ENCODE measurements at regions not wholly inside any gene's neighbourhood (a gene's known extent, or its start where the extent isn't known, plus 50 kb on each side); places are given as distances from the start of the nearest gene placed in this dataset.
"Not testable (repeated sequence)": the region's sequence is repeated elsewhere in the genome, so short reads cannot be mapped to it uniquely, and the experiment has no call there.

DNA sequence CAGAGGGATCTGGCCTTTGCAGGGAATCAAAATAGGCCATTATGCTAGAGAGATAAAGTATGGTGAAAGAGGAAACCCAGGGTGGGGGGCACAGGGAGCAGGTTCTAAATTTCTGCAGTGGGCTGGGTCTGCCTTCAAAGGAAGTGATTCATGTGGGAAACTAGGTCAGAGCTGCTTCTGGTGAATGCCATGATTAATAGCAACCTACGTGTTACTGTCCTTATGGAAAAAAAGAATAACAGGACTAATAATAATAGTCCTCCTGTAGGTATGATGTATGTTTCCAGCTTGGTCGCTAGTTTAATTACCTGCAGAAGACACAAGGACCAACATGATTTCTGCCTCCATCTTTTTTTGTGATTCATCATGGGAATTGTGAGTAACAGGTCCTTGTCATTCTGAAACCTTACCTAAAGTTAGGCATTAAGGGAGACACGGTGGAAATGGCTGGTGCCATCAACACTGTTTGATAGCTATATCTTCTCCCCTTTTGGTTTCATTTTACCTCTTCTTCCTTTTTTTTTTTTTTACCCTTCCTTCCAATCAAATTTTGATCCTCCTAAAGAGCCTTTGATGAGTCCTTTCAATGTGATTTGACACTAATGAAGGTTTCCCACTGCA, 180.4 kb downstream of the CPEB2 start:
- FAIRE-seq (no peak), DNase-seq (ENCODE audit: insufficient read length, low spot score) (no peak)
- TF ChIP-seq POLR2A (IDR thresholded peaks at IDR 0.05; ENCODE audit: low read depth, low read length): no peak

DNA sequence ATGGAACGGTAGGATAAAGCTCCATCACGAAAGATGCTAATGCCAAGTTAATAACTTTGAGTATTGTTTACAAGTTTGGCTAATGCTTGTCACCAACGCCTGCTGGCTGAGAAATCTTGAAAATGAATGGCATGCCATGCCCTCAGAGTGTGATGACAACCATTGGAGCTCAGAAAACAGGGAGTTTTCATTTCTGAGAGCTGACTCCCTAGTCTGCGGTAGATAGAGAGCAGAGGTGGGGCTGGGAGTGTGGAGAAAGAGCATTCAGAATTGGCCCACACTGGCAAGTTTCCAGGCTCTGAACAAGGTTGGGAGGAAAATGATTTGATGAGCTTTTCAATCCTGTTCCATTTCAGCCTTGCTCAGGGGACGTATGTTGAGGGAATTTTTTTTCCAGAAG, 183.9 kb downstream of the CPEB2 start:
- DNase-seq (ENCODE audit: insufficient read length, low spot score): no peak
- TF ChIP-seq POLR2A (IDR thresholded peaks at IDR 0.05; ENCODE audit: low read depth, low read length): no peak
- no peak for FAIRE-seq

DNA sequence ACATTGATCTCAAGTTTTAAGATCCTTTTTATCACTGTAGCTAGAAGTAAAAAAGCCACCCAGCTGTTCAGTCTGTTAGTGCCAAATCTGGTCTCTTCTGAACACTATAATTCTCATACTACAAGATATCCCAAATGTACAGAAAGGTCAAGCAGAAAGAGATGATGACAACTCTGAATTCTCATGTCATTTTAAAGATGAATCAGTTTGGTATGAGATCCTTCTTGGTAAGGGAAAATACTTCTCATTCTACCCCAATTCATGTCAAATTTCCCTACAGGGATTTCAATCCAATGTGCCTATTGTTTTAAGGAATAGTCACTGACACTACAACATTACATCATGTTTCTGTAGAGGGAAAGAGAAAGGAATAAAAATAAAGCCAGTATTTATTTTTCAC, 184.5 kb downstream of the CPEB2 start:
- no peak for FAIRE-seq
- TF ChIP-seq POLR2A (IDR thresholded peaks at IDR 0.05; ENCODE audit: low read depth, low read length): no peak

DNA sequence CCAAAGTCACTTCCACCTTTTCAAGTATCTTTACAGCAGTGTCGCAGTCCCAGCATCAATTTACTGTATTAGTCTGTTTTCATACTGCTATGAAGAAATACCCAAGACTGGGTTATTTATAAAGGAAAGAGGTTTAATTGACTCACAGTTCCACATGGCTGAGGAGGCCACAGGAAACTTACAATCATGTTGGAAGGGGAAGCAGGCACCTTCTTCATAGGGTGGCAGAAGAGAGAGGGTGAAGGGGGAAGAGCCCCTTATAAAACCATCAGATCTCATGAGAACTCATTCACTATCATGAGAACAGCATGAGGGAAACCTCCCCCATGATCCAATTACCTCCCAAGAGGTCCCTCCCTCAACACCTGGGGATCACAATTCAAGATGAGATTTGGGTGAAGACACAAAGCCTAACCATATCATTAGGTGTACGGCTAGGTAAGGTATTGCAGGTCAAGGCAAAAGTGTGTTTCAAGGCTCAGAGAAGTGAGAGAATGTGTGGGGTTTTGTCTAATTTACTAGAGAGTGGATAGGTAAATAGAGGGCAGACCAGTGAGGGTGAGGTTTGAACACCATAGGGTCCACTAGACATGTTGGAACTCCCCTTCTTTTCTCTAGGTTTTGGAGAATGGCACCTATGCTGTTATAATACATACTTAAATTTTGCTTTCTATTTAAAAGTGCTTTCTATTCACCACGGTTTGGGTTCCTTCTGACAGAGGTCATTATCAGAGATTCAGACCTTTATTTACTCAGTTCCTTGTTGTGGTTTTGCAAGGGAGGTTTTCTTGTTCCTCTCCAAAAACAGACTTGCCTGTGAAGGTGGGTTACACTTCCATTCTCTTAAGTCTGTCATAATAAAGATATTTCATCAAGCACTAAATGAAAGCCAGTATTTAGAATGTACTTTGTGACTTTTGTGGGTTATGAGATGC, 186.6 kb downstream of the CPEB2 start:
- no peak for TF ChIP-seq POLR2A (IDR thresholded peaks at IDR 0.05; ENCODE audit: low read depth, low read length)
- DNase-seq (ENCODE audit: insufficient read length, low spot score) (no peak), FAIRE-seq (no peak)

More for the DNA sequence above, 184.5 kb downstream of the CPEB2 start:
- no peak for DNase-seq (ENCODE audit: insufficient read length, low spot score)

DNA sequence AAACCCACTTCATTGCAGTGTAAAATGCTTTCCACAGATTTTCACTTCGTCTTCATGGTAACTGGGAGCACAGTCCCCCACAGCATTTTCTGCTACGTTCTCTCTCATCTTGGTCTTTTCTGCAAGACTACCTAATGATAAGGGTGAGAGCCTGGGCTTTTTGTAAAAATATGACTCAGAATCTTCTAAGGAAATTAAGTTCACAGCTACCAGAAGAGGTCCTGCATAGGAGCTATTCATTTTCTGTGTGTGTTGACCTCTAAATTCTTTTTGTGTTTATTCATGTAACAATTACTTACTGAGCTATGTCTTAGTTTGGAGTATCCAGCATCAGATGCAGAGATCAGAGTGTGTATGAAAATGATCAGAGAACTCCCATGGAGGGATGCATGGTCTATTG, 192.2 kb downstream of the CPEB2 start:
- no peak for TF ChIP-seq POLR2A (IDR thresholded peaks at IDR 0.05; ENCODE audit: low read depth, low read length)
- DNase-seq (ENCODE audit: insufficient read length, low spot score) (no peak), FAIRE-seq (no peak)

DNA sequence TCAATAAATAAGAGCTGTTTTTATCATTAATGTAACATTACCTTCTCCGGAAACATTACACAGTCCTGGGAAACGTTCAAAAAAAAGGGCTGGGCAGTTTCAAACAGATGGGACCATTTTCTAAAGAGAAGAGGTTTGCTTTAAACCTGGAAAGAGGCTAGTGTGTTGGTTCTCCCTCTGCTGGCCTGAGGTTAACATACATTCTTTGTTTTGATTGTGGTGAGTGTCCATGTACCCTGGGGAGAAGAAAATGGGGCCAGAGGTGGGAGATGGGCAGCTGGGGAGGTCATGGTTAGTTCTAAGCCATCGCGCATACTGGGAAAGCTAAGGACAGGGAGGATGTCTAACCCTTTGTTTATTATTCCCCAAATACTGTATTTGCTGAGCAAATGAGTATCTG, 194.7 kb downstream of the CPEB2 start:
- FAIRE-seq: no peak
- TF ChIP-seq POLR2A (IDR thresholded peaks at IDR 0.05; ENCODE audit: low read depth, low read length): no peak
- no peak for DNase-seq (ENCODE audit: insufficient read length, low spot score)

DNA sequence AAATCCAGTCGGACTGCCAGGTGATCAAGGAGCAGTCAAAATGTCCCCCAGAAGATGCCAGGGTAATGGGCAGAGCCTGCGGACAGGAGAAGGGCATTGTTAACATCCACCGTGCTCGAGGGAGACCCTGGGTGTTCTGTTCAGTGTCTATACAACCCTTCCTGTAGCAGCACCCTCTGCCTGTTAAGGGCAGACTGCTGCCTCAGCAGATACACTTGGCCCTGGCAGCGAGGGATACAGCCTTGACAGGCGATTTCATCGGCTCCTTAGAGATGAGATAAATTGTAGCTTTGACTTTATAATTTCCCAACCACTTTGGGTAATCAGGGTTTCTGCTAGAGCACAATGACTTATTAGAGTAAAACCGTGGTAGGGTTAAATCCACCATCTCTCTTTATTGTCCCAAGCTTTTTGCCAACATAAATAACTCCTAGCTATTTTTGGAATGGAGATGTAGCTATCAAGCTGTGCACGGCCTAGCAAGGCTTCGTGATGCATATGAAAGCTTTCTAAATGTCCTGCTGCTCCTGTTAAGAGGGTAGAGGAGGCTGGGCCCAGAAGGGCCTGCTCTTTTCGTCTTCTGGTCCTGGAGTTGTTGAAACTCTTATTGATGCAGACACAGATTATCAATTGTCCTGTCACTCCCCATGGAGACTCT, 195.9 kb downstream of the CPEB2 start:
- no peak for TF ChIP-seq POLR2A (IDR thresholded peaks at IDR 0.05; ENCODE audit: low read depth, low read length)
- no peak for DNase-seq (ENCODE audit: insufficient read length, low spot score)
- FAIRE-seq: no peak

DNA sequence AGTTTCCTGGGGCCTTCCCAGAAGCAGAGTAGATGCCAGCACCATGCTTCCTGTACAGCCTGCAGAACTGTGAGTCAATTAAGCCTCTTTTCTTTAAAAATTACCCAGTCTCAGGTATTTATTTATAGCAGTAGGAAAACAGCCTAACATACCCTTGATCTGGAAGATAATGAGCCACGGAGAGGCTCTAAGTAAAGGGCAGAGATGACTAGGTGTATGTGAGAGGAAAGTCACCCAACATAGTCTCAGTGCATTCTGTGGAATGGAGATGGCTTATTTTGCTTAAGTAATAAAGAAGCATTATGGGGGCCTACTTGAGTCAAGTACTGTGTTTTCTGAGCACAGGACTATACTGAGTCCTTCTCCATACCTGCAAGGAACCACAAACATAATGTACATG, 199.5 kb downstream of the CPEB2 start:
- no peak for TF ChIP-seq POLR2A (IDR thresholded peaks at IDR 0.05; ENCODE audit: low read depth, low read length)
- no peak for DNase-seq (ENCODE audit: insufficient read length, low spot score)
- no peak for FAIRE-seq

DNA sequence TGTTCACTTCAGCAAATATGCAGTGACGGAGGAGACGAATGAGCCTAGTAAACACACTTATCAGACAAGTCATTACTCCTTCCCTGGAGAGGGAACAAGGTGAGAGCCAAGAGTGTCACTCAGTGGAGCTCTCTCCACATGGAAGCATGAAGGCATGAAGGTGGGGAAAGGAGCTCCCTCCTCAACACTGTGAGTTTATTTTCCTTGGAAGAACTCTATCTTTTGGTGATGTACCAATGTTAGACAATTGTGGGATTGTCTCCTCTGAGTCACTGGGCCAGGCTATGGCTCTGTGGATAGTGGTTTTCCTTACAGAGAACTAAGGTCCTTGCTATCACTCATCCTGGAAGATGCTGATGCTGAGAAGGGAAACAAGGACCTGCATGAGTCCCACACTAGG, 200.2 kb downstream of the CPEB2 start:
- FAIRE-seq (no peak), DNase-seq (ENCODE audit: insufficient read length, low spot score) (no peak)
- no peak for TF ChIP-seq POLR2A (IDR thresholded peaks at IDR 0.05; ENCODE audit: low read depth, low read length)

DNA sequence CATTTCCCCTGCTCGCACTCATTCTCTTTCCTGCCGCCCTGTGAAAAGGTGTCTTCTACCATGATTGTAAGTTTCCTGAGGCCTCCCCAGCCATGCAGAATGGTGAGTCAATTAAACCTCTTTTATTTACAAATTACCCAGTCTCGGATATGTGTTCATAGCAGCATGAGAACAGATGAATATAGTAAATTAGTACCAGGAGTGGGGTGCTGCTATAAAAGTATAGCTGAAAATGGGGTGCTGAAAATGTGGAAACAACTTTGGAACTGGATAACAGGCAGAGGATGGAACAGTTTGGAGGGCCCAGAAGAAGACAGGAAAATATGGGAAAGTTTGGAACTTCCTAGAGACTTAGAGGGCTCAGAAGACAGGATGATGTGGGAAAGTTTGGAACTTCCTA, 204.2 kb downstream of the CPEB2 start:
- not testable (repeated sequence) for FAIRE-seq

DNA sequence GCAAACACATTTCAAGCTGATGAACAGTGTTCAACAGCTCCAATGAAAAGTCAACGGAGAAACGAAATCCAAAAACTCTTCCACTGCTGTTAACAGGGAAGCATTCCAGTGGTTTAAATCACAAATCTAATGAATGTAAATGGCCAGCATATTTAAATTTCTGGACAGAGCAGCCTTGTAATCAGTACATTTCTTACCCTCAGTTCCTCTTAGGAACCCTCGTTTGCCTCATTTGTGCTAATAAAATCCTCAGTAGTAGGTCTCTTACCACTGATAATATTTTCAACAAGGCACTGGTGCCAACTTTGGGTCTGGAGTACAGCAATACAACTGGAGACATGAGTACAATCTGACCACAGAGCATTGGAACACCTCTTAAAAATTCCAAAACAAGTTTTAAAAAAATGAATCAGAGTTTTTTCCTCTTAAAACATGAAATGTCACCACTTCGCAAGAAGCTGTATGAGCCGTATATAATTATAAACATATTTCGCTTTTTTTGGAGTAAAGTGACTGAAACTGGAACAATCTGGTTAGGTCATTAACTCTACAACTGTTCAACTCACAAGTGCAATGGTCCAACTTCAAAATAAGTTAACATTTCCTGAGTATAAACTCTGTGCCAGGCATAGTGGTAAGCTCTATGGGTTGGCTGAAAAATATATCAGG, 211.2 kb downstream of the CPEB2 start:
- no peak for TF ChIP-seq POLR2A (IDR thresholded peaks at IDR 0.05; ENCODE audit: low read depth, low read length)
- FAIRE-seq (no peak), DNase-seq (ENCODE audit: insufficient read length, low spot score) (no peak)

More for the DNA sequence above, 204.2 kb downstream of the CPEB2 start:
- not testable (repeated sequence) for DNase-seq (ENCODE audit: insufficient read length, low spot score)

DNA sequence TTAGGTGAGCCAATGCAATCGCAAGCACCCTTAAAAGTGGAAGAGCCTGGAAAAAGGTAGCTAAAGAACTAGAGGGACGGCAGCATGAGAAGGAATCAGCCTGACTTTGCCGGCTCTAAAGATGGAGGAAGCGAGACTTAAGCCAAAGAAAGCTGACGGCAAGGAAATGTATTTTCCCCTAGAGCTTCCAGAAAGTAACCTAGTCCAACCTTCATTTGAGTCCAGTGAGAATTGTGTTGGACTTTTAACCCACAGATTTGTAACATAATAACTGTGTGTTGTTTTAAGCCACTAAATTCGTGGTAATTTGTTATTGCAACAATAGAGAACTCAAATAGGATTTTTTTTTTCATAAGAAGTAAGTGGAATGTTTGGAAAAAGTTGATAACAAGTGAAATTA, 212.7 kb upstream of the C1QTNF7 start:
- no peak for TF ChIP-seq POLR2A (IDR thresholded peaks at IDR 0.05; ENCODE audit: low read depth, low read length)
- no peak for FAIRE-seq
- DNase-seq (ENCODE audit: insufficient read length, low spot score): no peak

DNA sequence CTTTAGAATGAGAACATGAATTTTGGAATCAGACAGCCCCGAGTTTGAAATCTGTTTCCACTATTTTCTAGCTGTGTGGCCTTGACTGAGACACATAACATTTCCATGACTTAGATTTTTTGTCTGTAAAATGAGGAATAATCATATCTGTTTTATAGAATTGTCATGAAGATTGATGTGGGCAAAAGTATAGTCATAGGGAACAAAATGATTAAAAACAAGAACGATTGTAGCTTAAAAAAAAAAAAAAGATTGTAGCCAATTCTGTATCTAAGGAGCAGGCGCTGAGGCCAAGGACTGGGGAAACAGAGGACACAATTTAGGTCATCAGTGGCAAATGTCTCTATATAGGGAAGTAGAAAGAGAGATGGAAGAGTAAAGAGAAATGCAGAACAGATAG, 201.6 kb upstream of the C1QTNF7 start:
- DNase-seq (ENCODE audit: insufficient read length, low spot score): no peak
- no peak for FAIRE-seq
- no peak for TF ChIP-seq POLR2A (IDR thresholded peaks at IDR 0.05; ENCODE audit: low read depth, low read length)
